ENCODE measurements at regions not wholly inside any gene's neighbourhood (a gene's known extent, or its start where the extent isn't known, plus 50 kb on each side); places are given as distances from the start of the nearest gene placed in this dataset.

DNA sequence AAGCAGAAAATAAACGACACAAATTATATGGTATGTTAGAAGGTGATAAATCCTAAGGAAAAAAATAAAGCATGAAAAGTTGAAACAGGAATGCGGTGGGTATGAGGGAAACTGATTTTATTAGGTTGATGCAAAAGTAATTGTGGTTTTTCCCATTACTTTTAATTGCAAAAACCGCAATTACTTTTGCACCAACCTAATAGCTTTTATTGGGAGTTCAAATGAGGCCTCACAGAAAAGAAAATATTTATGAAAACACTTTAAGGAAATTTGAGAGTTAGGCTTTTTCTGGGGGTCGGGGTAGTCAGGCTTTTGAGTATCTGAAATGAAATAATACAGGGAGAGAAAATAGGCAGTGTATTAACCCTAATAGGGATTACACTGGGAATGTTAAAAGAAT lies 397.0 kb upstream of the KHDRBS2 start:
- TF ChIP-seq, protein P1, sequence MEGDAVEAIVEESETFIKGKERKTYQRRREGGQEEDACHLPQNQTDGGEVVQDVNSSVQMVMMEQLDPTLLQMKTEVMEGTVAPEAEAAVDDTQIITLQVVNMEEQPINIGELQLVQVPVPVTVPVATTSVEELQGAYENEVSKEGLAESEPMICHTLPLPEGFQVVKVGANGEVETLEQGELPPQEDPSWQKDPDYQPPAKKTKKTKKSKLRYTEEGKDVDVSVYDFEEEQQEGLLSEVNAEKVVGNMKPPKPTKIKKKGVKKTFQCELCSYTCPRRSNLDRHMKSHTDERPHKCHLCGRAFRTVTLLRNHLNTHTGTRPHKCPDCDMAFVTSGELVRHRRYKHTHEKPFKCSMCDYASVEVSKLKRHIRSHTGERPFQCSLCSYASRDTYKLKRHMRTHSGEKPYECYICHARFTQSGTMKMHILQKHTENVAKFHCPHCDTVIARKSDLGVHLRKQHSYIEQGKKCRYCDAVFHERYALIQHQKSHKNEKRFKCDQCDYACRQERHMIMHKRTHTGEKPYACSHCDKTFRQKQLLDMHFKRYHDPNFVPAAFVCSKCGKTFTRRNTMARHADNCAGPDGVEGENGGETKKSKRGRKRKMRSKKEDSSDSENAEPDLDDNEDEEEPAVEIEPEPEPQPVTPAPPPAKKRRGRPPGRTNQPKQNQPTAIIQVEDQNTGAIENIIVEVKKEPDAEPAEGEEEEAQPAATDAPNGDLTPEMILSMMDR (IDR thresholded peaks at IDR 0.05) = no peak
- TF ChIP-seq MAZ (IDR thresholded peaks at IDR 0.05; ENCODE audit: borderline replicate concordance, low read depth, low read length) (no peak), KDM1A (IDR thresholded peaks at IDR 0.05; ENCODE audit: low read depth) (no peak), SMC3 (IDR thresholded peaks at IDR 0.05) (no peak), USF2 (IDR thresholded peaks at IDR 0.05) (no peak), RFX5 (IDR thresholded peaks at IDR 0.05) (no peak), MYC (IDR thresholded peaks at IDR 0.05; ENCODE audit: borderline replicate concordance, low read length) (no peak), JUN (IDR thresholded peaks at IDR 0.05) (no peak), BCL3 (IDR thresholded peaks at IDR 0.05) (no peak), CEBPB (IDR thresholded peaks at IDR 0.05) (no peak), ESRRA (IDR thresholded peaks at IDR 0.05; ENCODE audit: borderline replicate concordance, low read length) (no peak), RAD21 (conservative IDR thresholded peaks at IDR 0.05 in 1 of 2, IDR thresholded peaks at IDR 0.05 in 1 of 2) (no peak)
